Transverse colon (tissue), 3 donors: ENCODE measurements at regions not wholly inside any gene's neighbourhood (a gene's known extent, or its start where the extent isn't known, plus 50 kb on each side); places are given as distances from the start of the nearest gene placed in this dataset.

Experiments
- CTCF ChIP-seq, 5 experiments: fragments of 200-600 bp in 3 of 5; fragments of 450-650 bp in 2 of 5; sonication (generic) in 3 of 5; IDR thresholded peaks; 1 replicate in 2 of 5; 2 replicates in 3 of 5; pipeline ENCODE4 v1.5.1; 2016 to 2017; ENCODE audit warnings: antibody characterized with exemption in 5 of 5, inconsistent platforms in 3 of 5, mild to moderate bottlenecking in 2 of 5, moderate library complexity in 1 of 5
- POLR2A ChIP-seq: fragments of 450-650 bp; IDR thresholded peaks from one replicate; pipeline ENCODE4 v1.6.1; 2016; ENCODE audit warnings: antibody characterized with exemption, mild to moderate bottlenecking, moderate library complexity

- TF ChIP-seq CTCF (IDR thresholded peaks at IDR 0.05) (no peak), POLR2A (no peak)
Observed at GRCh38 chr12:98280621-98281020, 234.8 kb upstream of the TMPO start.
